Midbrain (tissue), 1 donor: ENCODE measurements at regions not wholly inside any gene's neighbourhood (a gene's known extent, or its start where the extent isn't known, plus 50 kb on each side); places are given as distances from the start of the nearest gene placed in this dataset.
"Not testable (repeated sequence)": the region's sequence is repeated elsewhere in the genome, so short reads cannot be mapped to it uniquely, and the experiment has no call there.

Experiments
- DNase-seq: peaks from one replicate; lab custom pipeline; 2025; lab: John Stamatoyannopoulos, UW

- no peak for DNase-seq
Observed at GRCh38 chr14:26655128-26655527, 57.3 kb upstream of the NOVA1 start.

- DNase-seq = no peak
Observed at GRCh38 chr14:26663506-26663905, 65.7 kb upstream of the NOVA1 start.

- DNase-seq = not testable (repeated sequence)
Observed at GRCh38 chr14:26678732-26679420, 81.0 kb upstream of the NOVA1 start.

GRCh38 chr14:26685401-26685800 lies 87.6 kb upstream of the NOVA1 start:
- DNase-seq = no peak

GRCh38 chr14:26687301-26687837 lies 89.5 kb upstream of the NOVA1 start:
- DNase-seq = peak; percentile 52

- DNase-seq = no peak
Observed at GRCh38 chr14:26694521-26694920, 96.7 kb upstream of the NOVA1 start.

GRCh38 chr14:26702721-26703230 lies 104.9 kb upstream of the NOVA1 start:
- no peak for DNase-seq

GRCh38 chr14:26703686-26704366 lies 106.0 kb upstream of the NOVA1 start:
- DNase-seq = no peak

GRCh38 chr14:26707234-26707633 lies 109.4 kb upstream of the NOVA1 start:
- DNase-seq = no peak

- DNase-seq = no peak
Observed at GRCh38 chr14:26709019-26709418, 111.2 kb upstream of the NOVA1 start.

- no peak for DNase-seq
Observed at GRCh38 chr14:26719514-26719913, 121.7 kb upstream of the NOVA1 start.

GRCh38 chr14:26722258-26722657 lies 124.4 kb upstream of the NOVA1 start:
- DNase-seq = no peak

- DNase-seq = no peak
Observed at GRCh38 chr14:26729851-26730250, 132.0 kb upstream of the NOVA1 start.

GRCh38 chr14:26730929-26731618 lies 133.2 kb upstream of the NOVA1 start:
- no peak for DNase-seq

- DNase-seq = no peak
Observed at GRCh38 chr14:26735811-26736210, 138.0 kb upstream of the NOVA1 start.

GRCh38 chr14:26738571-26738970 lies 140.7 kb upstream of the NOVA1 start:
- no peak for DNase-seq

GRCh38 chr14:26741711-26742212 lies 143.9 kb upstream of the NOVA1 start:
- DNase-seq = no peak

GRCh38 chr14:26743284-26743683 lies 145.5 kb upstream of the NOVA1 start:
- DNase-seq = no peak

- DNase-seq = no peak
Observed at GRCh38 chr14:26744903-26745302, 147.1 kb upstream of the NOVA1 start.

GRCh38 chr14:26761532-26761931 lies 163.7 kb upstream of the NOVA1 start:
- no peak for DNase-seq

GRCh38 chr14:26765301-26765700 lies 167.5 kb upstream of the NOVA1 start:
- no peak for DNase-seq

- DNase-seq = no peak
Observed at GRCh38 chr14:26765768-26766520, 168.1 kb upstream of the NOVA1 start.
